GM21723 (cell line): ENCODE measurements at regions not wholly inside any gene's neighbourhood (a gene's known extent, or its start where the extent isn't known, plus 50 kb on each side); places are given as distances from the start of the nearest gene placed in this dataset.
A peak's percentile ranks its signal among the peaks of the same experiment; 100 is the strongest.
"Not testable (repeated sequence)": the region's sequence is repeated elsewhere in the genome, so short reads cannot be mapped to it uniquely, and the experiment has no call there.

Experiments used
- ATAC-seq: cut with Tn5 transposase; IDR thresholded peaks from one replicate; pipeline ENCODE4 v1.9.1; 2021; ENCODE audit warnings: mild to moderate bottlenecking, moderate library complexity; ENCODE audit not compliant: unreplicated experiment

- ATAC-seq, result no peak
These were observed 109.3 kb upstream of the DST start for GRCh38 chr6:56752009-56752408.

DNA sequence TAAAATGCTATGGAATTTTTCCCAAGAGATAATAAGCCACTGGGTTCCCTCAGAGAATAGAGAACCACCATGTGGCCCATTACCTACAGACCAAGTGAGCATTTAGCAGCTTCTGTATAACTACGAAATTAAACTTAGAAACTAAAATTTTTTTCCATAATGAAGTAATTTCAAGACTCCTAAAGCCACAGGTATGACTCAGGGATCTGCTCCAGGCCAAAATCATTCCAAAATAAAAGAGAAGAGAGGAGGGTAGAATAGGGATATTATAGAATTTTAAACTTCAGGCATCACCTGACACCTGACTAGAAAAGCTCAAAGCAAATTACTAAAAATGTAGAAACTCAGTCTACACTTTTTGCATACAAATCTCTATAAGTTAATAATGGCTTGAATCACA is 108.9 kb upstream of the DST start:
- ATAC-seq, result no peak

DNA sequence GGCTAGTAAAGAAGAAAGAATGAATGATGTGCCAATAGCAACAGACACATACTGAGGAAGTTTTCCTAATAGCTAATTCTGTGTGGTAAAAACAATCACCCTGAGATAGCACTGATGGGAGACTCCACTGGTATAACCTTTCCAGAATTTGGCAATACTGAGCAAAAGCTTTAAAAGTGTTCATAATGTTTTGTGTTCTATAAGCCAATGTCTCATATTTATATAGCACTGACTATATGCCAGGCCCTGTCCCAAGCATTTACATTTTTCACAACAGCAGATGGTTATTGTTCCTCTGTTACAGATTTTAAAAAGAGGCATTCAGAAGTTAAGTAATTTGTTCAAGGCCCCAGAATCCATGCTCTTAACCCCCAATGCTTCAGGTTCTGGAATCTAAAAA is 108.0 kb upstream of the DST start:
- ATAC-seq, result no peak

DNA sequence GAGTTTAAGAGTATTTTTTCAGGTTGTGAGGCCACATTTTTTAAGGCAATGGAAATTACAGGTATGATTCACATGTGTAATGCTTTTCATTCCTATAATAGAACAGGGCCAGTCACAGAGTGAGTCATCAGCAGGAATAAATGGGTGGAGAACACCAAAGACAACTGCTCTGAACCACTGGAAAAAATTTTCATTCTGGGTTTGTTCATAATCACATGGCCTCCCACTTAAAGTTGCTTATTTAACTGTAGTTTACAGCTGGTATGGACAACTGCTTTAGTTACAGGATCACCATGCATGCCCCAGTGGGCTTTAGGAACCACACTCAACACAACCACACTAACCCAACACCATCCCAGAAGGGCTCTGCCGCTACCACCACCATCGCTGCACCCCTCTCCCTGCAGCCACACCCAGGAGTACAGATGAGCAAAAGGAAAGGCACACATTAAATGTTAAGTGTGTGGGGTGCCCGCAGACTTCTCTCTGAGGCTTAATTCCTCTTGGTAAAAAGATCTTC is 107.0 kb upstream of the DST start:
- ATAC-seq, result no peak

DNA sequence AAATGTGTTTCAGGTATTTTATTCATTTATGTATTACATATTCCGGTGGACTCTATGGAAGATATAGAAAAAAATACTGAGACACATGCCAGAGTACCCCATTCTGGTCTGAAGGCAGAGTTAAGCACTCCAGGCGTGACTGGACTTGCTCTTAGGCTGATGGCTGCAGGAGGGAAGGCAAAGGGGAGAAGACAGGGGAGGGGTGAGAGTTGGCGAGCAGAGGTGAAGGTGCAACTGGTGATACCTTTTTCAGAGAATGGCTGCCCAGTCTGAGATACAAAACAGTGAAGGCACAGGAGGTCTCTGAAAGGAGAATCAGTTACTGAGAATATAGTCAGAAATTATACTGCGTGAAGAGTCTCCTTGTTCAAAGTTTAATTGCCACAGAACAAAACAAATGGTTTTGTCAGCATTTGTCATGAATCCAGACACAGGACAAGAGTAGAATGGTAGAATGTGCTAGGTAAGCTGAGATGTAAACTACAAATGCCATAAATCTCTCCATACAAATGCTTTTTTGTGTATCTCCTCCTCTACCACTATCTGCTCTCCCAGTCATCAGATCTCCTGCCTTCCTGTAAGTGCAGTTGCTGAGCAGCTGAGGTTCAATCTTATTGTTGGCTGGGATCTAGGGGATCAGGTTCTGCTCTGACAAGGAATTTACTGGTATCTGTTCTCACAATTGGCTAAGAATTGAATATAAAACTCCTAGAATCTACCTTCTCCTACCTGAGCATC is 104.2 kb upstream of the DST start:
- ATAC-seq, result no peak

- ATAC-seq, result no peak
These were observed 103.3 kb upstream of the DST start for GRCh38 chr6:56745971-56746370.

DNA sequence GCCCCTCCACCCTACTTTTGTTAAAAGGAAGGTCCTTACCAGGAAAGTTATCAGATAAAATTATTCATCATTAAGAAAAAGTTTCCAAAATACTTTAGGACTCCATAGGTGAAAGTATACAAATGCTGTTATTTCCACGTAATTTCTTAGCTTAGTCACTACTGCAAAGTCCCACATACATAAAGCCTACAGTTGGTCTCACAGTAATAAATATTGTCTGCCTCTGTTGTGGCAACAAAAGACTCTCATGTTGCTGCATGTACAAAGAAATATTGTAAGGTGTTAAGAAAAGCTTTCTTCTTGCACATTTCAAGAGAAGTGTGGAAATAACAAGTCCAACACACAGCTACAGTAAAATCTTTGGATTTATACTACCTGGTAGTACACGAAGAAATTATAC is 102.4 kb upstream of the DST start:
- no peak for ATAC-seq

- ATAC-seq, result no peak
These were observed 101.8 kb upstream of the DST start for GRCh38 chr6:56744528-56744927.

GRCh38 chr6:56742122-56742791 is 99.6 kb upstream of the DST start:
- ATAC-seq, result peak; percentile 84

DNA sequence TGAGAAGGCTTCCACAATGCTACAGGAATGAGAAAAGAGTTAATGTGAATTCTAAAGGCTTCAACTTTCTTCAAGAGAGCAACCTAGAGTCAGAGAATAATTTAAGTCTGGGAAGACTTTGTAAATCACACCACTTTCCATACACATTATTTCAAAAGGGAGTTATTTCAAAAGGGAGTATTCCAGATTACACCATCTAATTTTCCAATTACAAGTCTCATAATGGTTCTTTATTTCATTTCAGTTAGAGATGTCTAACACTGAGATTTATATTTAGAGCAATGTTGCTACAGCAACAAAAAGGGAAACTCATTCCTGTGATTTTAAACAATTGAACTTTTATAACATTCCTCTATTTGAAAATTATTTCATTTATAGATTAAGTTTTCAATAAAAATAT is 98.8 kb upstream of the DST start:
- no peak for ATAC-seq

DNA sequence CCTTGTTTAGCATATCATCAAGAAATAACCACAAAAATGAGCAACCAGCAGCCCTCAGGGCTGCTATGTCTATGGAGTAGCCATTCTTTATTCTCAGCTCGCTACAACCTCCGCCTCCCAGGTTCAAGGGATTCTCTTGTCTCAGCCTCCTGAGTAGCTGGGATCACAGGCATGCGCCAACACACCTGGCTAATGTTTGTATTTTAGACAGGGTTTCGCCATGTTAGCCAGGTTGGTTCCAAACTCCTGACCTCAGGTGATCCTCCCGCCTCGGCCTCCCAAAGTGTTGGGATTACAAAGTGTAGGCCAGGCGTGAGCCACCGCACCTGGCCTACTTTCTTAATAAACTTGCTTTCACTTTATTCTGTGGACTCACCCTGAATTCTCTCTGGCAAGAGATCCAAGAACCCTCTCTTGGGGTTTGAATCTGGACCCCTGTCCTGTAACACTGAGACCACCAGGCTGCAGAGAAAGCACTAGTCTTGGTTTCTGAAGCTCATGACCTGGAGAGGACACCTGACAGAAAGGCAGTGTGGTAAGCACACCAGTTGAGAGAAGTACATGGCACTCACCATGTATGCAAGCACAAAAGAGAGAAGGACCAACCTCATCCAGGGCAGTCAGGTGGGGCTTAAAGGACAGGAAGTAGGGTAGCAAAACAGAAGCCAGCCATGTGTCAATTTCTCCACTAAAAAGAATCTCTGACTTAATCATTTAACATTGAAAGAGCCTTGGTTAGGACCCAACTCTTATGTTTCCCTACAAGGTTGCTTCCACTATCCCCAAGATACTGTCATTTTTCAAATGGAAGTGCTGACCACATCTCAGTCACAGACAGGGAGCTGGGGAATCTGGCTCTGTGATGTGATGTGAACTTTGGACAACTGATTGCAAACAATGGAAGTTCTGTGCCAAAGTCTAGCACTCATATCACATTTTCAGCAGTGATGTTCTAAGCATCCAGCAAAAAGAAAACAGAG is 97.4 kb upstream of the DST start:
- ATAC-seq, result no peak

DNA sequence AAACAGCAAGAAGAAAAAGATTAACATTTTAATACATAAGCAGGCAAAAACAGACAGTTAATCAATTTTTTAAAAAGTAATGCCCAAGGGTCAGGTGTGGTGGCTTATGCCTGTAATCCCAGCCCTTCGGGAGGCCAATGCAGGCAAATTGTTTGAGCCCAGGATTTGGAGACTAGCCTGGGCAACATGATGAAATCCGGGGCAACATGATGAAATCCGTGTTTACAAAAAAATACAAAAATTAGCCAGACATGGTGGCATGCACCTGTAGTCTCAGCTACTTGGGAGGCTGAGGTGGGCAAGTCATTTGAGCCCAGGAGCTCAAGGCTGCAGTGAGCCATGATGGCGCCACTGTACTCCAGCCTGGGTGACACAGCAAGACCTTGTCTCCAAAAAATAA is 94.1 kb upstream of the DST start:
- no peak for ATAC-seq

GRCh38 chr6:56734335-56734734 is 91.6 kb upstream of the DST start:
- ATAC-seq, result no peak

- no peak for ATAC-seq
These were observed 90.6 kb upstream of the DST start for GRCh38 chr6:56733211-56733697.

DNA sequence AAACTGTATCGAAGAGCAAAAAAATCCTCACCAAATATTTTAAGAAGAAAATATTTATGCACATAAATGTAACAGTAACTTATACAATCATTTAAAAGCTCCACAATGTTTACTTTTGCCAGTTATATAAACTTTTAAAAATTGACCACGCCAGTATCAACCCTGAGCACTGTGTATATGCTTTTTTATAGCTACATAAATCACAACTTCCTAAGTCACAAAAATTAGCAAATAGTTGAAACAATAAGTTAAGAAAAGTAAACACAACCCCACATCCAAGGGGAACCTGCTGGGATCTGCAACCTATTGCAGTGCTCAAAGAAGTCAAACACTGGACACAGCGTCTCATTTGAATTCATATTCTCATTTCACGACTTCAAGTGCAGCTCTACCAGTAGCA is 89.8 kb upstream of the DST start:
- no peak for ATAC-seq

- no peak for ATAC-seq
These were observed 88.2 kb upstream of the DST start for GRCh38 chr6:56730663-56731529.

GRCh38 chr6:56729719-56730118 is 87.0 kb upstream of the DST start:
- no peak for ATAC-seq

DNA sequence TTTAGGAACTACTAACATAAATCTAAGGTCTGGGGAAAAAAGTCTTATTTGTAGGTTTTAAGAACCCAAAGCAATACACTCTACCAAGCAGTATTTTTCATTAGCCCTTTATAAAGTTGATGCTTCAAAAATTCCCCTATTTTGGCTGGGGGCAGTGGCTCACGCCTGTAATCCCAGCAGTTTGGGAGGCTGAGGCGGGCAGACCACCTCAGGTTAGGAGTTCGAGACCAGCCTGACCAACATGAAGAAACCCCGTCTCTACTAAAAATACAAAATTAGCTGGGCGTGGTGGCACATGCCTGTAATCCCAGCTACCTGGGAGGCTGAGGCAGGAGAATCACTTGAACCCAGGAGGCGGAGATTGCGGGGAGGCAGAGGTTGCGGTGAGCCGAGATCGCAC is 86.5 kb upstream of the DST start:
- not testable (repeated sequence) for ATAC-seq

DNA sequence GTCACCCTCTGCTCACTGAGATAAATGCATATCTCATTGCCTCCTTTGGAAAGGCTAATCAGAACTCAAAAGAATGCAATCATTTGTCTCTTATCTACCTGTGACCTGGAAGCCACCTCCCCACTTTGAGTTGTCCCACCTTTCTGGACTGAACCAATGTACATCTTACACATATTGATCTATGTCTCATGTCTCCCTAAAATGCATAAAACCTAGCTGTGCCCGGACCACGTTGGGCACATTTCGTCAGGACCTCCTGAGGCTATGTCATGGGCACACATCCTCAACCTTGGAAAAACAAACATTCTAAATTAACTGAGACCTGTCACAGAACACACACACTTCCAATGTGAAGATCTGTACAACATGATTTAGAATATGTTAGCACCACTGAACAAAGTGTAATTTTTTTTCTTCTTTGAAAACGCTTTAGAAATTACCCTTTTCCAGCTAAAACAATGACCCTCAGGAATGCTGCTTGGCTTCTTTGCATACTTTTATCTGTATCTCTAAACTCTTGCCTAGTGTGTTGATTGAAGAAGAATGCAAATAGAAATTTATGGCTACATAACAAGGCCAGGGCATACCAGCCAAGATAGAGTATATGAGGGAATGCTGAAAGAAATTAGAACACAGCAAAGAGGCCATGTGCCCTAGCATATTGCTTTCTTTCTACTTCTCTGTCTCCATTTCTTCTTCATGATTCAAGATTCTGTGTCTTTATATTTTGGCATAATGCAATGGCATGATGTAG is 84.6 kb upstream of the DST start:
- no peak for ATAC-seq

DNA sequence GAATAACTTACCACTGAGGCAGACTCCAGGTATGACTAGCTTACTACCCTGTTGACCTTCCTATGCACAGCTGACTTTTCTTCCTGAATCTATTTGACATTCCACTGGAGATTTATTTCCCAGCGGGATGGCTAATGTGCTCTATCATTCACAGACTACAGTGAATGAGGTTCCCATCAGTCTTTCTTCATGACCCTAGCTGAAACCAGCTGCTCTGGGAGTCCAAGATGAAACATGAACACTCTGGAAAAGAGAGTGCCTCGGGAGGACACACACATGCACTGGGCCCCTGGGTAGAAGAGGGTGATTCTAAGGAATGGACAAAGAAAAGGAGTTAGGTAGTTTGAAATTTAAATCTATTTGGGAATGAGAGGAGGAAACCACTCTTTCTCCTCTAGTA is 82.6 kb upstream of the DST start:
- ATAC-seq, result no peak
